NCI-H187 (cell line): ENCODE measurements at regions not wholly inside any gene's neighbourhood (a gene's known extent, or its start where the extent isn't known, plus 50 kb on each side); places are given as distances from the start of the nearest gene placed in this dataset.
"Not testable (repeated sequence)": the region's sequence is repeated elsewhere in the genome, so short reads cannot be mapped to it uniquely, and the experiment has no call there.

Experiments
- DNase-seq, 2 experiments: peaks; one replicate each; lab custom pipeline; 2025; lab: John Stamatoyannopoulos, UW

DNA sequence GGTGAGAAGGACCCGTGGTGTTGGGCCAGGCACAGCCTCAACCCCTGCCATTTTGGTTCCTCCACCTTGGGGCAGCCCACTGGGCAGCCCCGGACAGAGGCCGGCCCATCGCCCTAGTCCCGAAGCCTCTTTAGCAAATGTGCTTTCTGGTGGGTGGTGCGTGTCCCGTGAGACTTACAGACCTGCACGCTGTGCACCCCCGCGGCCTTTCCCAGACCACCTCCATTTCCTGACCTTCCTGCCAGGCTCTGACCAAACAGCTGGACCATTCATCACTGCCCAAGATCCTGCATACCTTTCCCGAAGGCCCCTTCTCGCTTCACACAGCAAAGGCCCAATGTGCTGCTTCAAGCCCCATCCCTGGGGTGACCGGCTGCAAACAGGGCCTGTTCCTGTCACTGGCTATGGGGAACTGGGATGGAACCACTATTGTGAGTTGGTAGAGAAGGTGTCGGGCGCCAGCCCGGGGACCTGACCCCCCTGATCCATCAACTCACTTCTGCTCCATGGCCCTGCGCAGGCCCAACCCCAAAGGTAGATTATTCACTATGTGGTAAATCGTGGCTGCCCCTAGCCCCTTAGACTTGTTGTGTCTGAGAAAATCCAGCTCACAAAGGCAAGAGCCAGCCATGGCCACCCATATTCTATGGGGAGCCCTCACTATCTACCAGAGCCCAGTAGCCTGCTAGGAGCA lies 341.0 kb downstream of the EIPR1 start:
- DNase-seq = no peak

DNA sequence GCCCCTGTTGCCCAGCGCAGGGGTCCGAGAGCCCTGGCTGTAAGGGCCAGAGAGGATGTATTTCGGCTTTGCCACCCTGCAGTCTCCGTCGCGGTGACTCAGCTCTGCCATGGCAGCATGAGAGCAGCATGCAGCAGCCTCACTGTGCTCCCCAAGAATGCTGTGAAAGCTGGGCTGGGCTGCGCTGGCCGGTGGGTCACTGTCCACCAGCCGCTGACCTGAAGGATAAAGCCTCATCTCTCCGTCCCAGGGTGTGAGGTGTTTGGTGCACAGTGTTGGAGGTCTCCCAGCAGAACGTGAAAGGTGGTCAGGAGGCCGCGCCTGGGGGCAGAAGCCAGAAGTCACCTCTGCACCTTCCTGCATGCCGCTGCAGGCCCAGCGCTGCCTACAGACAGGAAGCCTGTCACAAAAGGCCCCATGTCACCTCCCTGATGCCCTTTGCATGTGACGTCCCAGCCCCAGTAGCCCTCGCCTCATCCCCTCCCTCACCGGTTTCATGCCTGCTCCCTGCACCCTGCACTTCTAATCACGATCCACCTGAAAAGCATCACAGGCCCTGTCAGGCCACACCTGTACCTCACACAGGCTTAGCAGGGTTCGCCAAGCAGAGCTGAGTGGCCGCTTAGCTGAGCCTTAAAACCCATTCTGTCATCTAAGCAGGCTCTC lies 342.1 kb downstream of the EIPR1 start:
- DNase-seq = no peak

DNA sequence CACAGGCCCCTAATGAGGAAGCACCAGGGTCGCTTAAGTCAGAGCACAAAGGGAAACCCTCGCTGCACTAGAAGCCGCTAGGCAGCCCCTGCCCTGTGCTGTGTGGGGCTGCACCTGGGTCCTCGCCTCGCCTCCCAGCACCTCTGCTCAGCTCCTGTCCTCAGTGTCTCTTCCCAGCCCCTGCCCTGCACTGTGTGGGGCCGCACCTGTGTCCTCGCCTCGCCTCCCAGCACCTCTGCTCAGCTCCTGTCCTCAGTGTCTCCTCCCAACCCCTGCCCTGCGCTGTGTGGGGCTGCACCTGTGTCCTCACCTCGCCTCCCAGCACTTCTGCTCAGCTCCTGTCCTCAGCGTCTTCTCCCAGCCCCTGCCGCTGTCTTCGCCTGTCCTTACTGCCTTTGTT lies 342.8 kb downstream of the EIPR1 start:
- DNase-seq = no peak

DNA sequence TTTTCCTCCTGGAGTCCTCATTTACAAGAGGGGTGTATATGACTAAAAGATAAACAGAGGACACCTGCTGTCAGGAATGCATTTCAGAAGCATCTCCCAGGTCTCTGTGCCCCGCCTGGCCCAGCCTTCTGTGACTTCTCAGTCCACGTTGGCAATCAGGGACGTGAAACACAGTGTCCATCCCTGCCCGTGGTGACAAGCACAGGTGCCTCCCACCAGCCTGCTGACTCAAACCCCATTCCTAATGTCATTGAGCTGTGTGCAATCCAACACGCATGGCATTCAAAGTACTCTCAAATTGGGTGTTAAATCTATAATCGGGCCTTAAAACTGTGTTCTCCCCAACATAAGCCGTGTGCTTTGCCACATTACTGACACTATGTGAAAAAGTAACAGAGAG lies 343.2 kb downstream of the EIPR1 start:
- DNase-seq = no peak

DNA sequence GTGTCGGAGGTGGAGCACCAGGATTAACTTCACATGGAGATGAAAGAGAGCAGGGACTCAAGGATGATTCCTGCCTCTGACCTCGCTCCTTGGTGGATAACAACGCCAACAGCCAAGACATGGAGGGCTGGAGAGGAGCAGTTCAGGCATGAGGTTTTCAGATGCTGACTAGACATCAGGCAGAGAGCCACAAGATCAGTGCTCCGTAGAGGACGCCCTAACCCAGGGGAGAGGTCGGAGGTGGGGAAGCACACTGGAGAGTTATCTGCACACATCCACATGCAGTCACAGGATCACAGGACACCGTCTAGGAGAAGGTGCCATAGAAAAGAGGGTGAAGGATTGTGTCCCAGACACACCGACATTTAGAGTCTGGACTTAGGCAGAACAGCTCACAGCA lies 344.3 kb downstream of the EIPR1 start:
- DNase-seq = no peak

DNA sequence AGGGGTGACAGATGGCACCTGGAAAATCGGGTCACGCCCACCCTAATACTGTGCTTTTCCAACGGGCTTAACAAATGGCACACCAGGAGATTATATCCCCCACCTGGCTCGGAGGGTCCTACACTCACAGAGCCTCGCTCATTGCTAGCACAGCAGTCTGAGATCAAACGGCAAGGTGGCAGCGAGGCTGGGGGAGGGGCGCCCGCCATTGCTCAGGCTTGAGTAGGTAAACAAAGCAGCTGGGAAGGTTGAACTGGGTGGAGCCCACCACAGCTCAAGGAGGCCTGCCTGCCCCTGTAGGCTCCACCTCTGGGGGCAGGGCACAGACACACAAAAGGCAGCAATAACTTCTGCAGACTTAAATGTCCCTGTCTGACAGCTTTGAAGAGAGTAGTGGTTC lies 346.8 kb downstream of the EIPR1 start:
- not testable (repeated sequence) for DNase-seq

DNA sequence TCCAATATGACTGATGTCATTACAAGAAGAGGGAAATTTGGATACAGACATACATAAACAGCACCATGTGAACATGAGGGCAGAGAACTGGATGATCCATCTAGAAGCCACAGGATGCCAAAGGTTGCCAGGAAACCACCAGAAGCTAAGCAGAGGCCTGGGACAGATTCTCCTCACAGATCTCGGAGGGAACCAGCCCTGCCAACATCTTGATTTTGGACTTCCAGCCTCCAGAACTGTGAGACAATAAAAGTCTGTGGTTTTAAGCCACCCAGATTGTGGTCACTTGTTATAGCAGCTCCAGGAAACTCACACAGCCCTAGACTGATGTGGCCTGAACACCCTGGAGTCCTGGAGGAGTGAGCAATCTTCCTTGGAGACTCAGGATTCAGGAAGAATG lies 351.6 kb downstream of the EIPR1 start:
- DNase-seq = no peak

DNA sequence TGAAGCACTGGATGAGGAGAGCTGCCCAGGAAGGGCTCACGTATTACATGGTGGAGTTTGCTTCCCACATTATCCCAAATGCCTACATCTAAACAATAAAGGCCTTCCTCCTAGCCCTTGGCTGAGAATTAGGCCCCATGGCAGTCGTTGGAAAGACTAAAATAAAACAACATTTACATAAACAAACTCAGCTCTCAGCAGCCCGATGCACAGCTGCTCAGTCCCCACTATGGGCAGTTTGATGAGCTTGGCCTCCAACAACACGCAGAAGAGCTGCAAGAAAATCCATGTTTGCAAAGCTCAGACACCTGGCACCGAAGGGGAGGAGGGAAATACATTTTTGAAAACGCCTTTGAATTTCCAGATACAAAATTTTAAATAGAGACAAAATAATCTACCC lies 352.4 kb downstream of the EIPR1 start:
- DNase-seq = no peak

DNA sequence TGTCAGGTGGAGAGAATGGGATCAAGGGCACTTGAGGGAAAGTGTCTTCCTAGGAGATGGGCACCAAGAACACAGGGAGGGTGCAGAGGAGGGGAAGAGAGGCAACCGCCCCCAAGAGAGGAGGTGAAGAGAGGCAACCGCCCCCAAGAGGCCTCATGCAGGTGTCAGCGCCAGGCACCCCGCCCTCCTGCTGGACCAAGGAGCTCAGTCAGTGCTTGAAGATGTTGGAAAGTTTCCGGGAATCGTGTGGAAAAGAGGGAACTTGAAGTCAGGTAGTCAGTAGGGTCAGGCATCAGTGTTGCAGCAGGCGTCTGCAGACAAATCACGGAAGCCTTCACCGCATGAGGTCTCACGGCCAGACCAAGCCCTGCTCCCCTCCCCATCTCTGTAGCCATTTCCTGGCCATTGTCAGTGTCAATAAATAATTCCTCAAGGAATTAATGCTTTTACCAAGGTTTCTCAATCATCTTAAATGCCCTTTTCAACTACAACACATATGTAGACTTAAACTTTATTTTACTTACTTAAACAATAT lies 353.1 kb downstream of the EIPR1 start:
- DNase-seq = no peak

DNA sequence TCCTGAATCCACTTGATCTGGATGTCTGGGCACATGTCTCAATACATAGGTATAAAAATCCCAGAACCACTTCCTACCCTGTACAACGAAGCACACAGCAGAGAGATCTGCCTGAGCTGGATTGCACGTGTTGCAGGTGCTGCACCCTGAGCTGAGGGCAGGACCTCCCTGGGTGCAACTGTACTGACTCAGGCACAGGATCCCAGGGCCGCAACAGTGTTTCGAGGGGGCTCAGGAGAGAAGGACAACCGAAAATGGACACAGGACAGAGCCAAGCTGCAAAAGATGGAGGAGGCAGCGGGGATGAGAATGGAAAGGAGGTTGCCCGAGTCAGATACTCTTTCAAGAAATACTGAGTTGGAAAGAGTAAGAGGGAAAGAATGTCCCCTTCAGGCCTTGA lies 354.1 kb downstream of the EIPR1 start:
- no peak for DNase-seq

DNA sequence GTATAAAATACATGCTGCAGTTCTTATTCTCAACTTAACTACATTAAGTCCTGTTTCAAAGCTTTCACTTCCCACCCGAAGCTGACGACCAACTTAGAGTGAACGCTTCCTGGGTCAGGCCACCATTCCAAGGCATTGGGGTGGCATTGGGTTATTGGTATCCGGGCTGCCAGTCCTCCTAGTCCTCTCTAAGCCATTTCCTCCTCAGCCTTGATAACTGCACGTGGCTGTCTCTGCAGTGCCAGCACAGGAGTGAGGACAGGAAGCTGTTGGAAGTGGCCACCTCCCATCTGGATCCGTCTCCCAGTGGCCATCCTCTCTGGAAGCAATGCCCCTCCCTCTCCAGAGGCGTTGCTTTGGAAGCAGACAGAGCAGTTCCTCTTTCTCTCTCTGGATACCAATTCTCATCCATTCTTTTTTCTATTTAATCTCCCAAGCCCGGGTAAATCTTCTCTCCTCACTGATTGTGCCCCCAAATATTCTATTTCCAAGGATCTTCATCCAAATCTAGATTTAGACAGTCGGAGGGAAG lies 354.7 kb downstream of the EIPR1 start:
- DNase-seq = no peak

DNA sequence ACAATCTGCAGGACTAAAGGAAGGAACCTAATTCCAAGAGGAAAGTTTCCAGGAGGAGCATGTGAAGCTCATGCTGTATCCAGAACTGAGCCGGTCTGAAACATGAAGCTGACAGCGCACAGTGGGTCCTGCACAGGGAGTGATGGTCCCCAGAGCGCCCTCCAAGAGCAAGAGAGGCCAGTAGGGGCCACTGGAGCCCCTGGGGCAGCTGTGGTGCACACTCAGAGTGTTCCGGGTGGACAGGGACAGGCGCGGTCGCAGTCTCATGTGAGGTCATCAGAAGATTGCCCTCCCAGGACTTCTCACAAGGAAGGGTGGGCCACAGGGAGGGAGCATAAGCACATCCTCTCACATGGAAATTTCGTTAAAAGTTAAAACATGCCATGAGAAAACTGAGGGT lies 355.9 kb downstream of the EIPR1 start:
- no peak for DNase-seq

DNA sequence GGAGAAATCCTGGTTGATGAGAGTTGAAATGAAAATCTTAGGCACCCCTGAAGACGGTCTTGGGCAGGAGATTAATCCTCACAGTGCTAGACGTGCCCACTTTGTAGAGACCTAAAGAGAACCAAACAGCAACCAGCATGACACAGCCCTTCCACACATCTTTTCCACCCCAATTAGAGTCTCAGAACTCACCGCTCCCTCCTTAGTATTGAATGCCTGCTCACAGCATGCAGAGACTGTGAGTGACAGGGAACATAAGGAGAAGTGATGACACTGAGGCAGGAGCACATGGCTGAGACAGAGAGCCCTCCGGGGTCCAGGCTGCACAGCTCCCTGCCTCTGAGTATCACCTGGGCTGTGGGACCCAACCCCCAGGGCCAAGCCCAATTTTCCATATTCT lies 367.6 kb downstream of the EIPR1 start:
- DNase-seq = no peak

DNA sequence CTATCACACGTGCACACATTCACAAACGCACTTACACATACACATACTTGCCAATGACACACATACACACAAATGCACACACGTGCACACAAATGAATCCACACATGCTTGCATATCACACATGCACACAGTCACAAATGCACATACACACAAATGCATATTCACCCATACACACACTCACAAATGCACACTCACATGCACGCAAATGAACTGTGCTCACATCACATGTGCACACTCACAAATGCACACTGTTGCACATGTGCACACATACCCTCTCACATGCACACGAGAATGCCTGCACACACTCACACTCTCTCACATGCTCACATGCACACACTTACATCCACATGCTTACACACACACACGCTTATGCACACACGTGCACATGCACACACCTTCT lies 368.1 kb downstream of the EIPR1 start:
- DNase-seq = no peak

DNA sequence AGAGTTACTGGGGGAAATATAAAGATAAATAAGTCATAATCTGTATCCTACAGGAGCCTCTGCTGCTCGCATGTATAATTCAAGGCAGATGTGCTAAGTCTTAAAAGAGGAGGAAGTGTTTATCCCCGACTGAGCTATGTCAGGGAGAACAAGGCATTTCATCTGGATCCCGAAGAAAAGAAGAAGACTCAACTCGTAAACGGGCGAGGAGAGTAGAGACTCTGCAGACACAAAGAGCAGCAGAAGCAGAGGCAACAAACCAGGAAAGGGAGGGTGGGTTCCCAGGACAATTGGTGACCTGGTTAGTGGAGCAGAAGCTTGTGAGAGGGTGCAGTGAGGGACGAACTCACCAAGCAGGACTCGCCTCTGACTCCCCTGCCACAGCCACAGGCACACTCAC lies 368.6 kb downstream of the EIPR1 start:
- DNase-seq = no peak

DNA sequence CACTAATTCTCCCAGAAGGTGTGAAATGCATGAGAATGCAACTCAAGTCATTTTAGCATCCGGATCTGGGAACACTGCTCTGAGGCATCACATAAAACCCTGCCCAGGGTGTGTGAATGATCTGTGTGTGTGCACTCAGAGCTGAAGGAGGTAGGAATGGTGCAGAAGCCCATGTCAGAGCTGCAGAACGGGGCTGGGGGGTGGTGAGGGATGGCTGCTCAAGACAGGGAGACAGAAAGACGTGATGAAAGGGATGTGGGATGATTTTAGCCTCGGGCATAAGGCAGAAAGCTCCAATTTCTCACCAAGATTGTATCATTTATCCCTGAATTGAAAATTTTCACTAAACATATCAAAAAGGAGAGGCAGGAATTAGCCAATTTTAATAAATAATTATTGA lies 369.1 kb downstream of the EIPR1 start:
- no peak for DNase-seq

DNA sequence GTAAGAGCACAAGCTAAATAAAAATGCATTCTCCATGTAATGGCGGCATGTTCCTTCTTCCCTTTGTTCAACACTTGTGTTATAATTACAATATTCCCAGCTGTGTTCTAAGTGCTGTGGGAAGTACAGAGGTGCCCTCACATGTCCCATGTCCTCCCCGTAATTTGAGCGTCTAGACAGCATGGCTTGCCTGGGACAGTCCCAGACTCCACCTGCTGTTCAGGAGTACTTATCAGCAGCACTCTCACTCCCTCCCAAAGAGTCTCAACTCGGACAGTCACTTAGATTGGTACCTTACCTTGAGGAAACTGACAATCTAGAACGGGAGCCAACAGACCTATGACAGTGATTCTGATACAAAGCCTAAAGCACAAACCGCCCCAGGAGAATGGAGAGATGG lies 370.5 kb downstream of the EIPR1 start:
- DNase-seq = no peak

DNA sequence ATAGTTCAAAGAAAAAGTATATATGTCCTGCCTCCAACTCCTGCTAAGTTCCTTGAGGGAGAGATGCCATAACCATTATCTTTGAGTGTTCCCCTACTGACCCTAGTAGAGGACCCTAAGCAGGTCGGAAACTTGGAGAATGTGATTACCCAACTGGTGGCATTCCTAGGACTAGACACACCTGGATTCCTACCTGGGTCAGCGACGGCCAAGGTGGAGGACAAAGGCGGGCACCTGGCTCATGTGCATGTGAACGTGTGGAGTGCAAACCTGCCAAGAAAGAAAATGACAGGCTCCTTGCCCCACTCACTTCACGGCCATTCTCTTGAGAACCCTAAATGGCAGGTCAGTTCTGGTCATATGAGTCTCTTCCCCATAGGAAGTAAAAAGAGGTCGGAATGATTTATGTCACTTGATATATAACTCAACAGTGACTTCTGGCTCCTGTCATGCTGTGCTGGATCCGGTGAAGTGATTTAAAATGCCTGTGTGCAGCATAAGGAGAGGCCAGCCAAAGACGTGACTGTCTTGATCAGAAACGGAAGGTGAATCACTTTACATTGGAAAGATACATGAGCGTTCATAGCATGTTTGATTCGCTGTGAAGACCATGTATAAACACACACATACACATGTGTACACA lies 371.6 kb downstream of the EIPR1 start:
- no peak for DNase-seq

DNA sequence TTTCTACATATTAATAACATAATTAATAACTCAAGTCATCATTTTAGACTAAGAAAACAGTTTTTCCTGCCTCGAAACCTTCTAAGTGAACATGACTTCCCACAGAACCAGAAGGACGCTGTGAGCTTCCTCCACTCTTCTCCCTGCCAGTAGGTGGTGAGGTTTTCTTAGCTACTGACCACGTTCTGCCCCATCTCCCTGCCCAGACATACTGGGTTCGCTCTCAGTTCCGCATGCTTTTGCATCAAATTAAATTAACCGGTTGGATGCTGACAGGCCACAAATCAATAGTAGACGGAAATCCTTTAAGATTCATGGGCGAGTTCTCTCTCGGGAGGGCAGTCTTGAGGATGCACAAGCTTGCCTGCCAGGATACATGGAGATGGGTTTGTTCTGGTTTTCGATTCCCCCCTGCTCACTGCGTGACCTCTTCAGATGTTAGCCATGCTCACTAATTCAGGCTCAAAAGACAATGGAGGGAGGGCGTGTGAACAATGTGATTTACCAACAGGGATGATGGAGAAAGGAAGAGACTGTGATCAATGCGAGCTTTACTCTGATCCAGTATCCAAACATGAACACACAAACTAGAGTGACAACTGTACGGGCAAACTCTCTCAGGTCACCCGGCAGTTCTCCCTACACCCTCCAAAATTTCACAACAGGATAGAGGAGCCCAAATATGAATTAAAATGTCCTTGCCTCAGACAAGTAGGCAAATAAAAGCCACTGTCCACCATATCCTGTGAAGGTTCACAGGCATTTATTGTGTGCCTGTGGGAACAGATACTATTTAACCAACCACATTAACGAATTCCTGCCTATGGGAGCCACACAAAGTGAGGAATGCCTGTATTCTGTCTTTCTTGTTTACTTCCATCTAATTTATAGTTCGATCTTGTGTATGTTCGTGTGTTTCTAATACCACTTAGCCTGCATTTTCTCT lies 375.7 kb downstream of the EIPR1 start:
- peak in 1 of 2 experiments; percentile 64 for DNase-seq

DNA sequence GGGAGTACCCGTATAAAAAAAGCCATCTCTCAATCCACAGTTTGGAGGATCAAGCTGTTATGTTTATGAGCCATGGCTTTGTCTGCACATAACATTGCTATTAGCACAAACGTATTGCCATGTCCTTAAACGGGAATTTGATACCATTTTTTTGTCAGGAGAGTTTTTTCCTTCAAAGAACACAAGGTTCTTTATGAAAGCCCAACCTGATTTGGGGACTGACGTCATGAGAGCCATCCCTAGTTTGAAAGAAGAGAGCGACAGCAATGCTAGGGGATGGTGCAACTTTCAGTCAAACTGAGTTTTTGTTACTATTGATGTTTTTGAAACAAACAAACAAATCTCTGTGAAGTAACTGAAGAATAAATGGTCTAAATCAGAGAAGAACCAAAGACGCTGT lies 376.6 kb downstream of the EIPR1 start:
- no peak for DNase-seq

DNA sequence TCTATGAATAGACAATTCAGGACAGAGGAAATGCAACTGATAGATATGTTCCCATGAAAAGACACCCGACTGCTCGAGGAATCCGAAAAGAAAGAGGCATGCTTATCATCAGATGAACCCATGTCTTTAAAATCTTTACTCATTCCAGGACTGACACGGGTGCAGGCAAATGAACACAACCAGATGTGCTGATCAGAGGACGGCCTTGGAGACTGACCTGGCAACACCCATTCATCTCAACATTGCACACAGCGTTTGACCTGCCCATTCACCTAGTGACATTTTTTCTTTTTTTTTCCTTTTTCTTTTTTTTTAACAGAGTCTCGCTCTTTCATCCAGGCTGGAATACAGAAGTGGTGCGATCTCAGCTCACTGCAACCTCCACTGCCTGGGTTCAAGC lies 377.5 kb downstream of the EIPR1 start:
- DNase-seq = no peak

DNA sequence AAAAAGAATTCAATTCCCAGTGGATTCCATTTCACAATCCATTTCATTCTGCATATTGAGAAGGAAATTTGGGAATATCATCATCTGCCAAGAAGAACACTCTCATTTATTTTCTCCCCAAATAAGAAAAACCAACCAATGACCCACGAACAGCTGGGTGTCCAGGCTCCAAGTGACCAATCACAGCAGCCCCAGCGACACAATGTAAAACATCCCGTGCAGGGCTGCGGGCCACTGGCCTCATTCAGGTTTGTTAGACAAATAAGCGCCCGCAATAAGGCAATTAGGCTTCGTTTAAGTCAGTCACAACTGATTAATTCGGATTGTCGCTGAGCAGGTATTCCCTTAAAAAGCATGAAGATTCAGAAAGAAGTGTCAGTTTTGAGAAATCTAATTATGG lies 378.6 kb downstream of the EIPR1 start:
- no peak for DNase-seq
